HCT116 (cell line): ENCODE measurements at regions not wholly inside any gene's neighbourhood (a gene's known extent, or its start where the extent isn't known, plus 50 kb on each side); places are given as distances from the start of the nearest gene placed in this dataset.

ENCODE experiments used
- CEBPB ChIP-seq: IDR thresholded peaks from 2 replicates; pipeline ENCODE4 v1.6.1; 2012; ENCODE audit warnings: low read depth
- EGR1 ChIP-seq: IDR thresholded peaks from 2 replicates; pipeline ENCODE4 v1.6.1; 2012; ENCODE audit warnings: low read depth
- EZH2 ChIP-seq: fragments of 200-600 bp; sonication (generic); IDR thresholded peaks from 2 replicates; pipeline ENCODE4 v1.6.1; 2017; ENCODE audit warnings: antibody characterized with exemption, mixed run types
- JUND ChIP-seq: IDR thresholded peaks from 2 replicates; pipeline ENCODE4 v1.6.1; 2012
- POLR2A ChIP-seq: IDR thresholded peaks from 2 replicates; pipeline ENCODE4 v1.7.0; 2011; ENCODE audit warnings: borderline replicate concordance; ENCODE audit not compliant: insufficient read depth, insufficient read length; ENCODE audit errors: extremely low read depth
- POLR2AphosphoS5 ChIP-seq: IDR thresholded peaks from 2 replicates; pipeline ENCODE4 v1.6.1; 2011; ENCODE audit warnings: mild to moderate bottlenecking, low read depth, low read length, moderate library complexity
- RAD21 ChIP-seq: IDR thresholded peaks from 2 replicates; pipeline ENCODE4 v1.6.1; 2012; ENCODE audit warnings: low read depth, mild to moderate bottlenecking
- SIN3A ChIP-seq: IDR thresholded peaks from 2 replicates; pipeline ENCODE4 v1.6.1; 2012; ENCODE audit warnings: low read depth
- SP1 ChIP-seq: IDR thresholded peaks from 2 replicates; pipeline ENCODE4 v1.6.1; 2012; ENCODE audit warnings: low read depth
- YY1 ChIP-seq: IDR thresholded peaks from 2 replicates; pipeline ENCODE4 v1.6.1; 2011; ENCODE audit warnings: low read length, low read depth, moderate library complexity, mild to moderate bottlenecking; ENCODE audit not compliant: insufficient replicate concordance; ENCODE audit errors: extremely low read depth
- TF ChIP-seq, protein P1 (sequence below), 3 experiments: fragments of 200-600 bp in 1 of 3; sonication (generic) in 1 of 3; IDR thresholded peaks in 2 of 3; conservative IDR thresholded peaks in 1 of 3; 2 replicates each; pipeline ENCODE4 v1.5.1; 2012 to 2017; ENCODE audit warnings: low read depth in 2 of 3, low read length in 2 of 3, antibody characterized with exemption in 1 of 3, borderline replicate concordance in 1 of 3, control low read depth in 1 of 3, mild to moderate bottlenecking in 1 of 3, mixed read lengths in 1 of 3, mixed run types in 1 of 3, moderate library complexity in 1 of 3; ENCODE audit not compliant: insufficient read depth in 1 of 3
- TF ChIP-seq, protein P2 (sequence below): IDR thresholded peaks from 2 replicates; pipeline ENCODE4 v1.6.1; 2011; ENCODE audit warnings: mild to moderate bottlenecking, low read length, moderate library complexity; ENCODE audit not compliant: insufficient replicate concordance; ENCODE audit errors: extremely low read depth
- TF ChIP-seq, protein P3 (sequence below): IDR thresholded peaks from 2 replicates; pipeline ENCODE4 v1.6.1; 2012
- TF ChIP-seq, protein P4 (sequence below): IDR thresholded peaks from 2 replicates; pipeline ENCODE4 v1.6.1; 2012

DNA sequence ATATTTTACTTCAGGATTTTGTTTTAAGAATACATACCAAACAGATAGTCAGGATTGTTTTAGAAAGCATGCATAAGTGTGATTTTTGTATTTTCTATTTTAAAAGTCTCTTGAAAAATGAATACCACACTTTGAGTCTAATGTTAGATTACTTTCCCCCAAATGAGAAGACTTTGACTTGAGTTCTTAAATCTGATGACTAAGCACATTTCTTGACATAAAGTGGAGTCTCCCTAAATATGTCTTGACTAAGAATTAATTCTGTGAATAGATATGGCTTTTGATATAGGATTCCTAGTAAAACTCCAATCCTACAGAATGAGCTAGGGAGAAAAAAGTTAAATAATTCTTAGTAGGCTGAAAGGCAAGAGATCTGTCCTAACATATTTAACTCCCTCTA is 624.2 kb upstream of the SPRY2 start:
- TF ChIP-seq, protein P1, sequence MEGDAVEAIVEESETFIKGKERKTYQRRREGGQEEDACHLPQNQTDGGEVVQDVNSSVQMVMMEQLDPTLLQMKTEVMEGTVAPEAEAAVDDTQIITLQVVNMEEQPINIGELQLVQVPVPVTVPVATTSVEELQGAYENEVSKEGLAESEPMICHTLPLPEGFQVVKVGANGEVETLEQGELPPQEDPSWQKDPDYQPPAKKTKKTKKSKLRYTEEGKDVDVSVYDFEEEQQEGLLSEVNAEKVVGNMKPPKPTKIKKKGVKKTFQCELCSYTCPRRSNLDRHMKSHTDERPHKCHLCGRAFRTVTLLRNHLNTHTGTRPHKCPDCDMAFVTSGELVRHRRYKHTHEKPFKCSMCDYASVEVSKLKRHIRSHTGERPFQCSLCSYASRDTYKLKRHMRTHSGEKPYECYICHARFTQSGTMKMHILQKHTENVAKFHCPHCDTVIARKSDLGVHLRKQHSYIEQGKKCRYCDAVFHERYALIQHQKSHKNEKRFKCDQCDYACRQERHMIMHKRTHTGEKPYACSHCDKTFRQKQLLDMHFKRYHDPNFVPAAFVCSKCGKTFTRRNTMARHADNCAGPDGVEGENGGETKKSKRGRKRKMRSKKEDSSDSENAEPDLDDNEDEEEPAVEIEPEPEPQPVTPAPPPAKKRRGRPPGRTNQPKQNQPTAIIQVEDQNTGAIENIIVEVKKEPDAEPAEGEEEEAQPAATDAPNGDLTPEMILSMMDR (IDR thresholded peaks at IDR 0.05 in 2 of 3, conservative IDR thresholded peaks at IDR 0.05 in 1 of 3; ENCODE audit: borderline replicate concordance in 1 of 3, insufficient read depth in 1 of 3, low read depth in 2 of 3, low read length in 2 of 3) = no peak
- TF ChIP-seq, protein P2, sequence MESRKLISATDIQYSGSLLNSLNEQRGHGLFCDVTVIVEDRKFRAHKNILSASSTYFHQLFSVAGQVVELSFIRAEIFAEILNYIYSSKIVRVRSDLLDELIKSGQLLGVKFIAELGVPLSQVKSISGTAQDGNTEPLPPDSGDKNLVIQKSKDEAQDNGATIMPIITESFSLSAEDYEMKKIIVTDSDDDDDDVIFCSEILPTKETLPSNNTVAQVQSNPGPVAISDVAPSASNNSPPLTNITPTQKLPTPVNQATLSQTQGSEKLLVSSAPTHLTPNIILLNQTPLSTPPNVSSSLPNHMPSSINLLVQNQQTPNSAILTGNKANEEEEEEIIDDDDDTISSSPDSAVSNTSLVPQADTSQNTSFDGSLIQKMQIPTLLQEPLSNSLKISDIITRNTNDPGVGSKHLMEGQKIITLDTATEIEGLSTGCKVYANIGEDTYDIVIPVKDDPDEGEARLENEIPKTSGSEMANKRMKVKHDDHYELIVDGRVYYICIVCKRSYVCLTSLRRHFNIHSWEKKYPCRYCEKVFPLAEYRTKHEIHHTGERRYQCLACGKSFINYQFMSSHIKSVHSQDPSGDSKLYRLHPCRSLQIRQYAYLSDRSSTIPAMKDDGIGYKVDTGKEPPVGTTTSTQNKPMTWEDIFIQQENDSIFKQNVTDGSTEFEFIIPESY = no peak
- TF ChIP-seq POLR2AphosphoS5 (no peak), EZH2 (no peak), POLR2A (no peak), SIN3A (no peak), SP1 (no peak), CEBPB (no peak), EGR1 (no peak), JUND (no peak), RAD21 (no peak), YY1 (no peak)
- TF ChIP-seq, protein P3, sequence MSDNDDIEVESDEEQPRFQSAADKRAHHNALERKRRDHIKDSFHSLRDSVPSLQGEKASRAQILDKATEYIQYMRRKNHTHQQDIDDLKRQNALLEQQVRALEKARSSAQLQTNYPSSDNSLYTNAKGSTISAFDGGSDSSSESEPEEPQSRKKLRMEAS = no peak
- TF ChIP-seq, protein P4, sequence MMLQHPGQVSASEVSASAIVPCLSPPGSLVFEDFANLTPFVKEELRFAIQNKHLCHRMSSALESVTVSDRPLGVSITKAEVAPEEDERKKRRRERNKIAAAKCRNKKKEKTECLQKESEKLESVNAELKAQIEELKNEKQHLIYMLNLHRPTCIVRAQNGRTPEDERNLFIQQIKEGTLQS = no peak
